CD4-positive, alpha-beta T cell (primary cell): ENCODE measurements at regions not wholly inside any gene's neighbourhood (a gene's known extent, or its start where the extent isn't known, plus 50 kb on each side); places are given as distances from the start of the nearest gene placed in this dataset.

Experiments
- ATAC-seq: fragments of 200-7000 bp; cut with Tn5 transposase; one replicate; pipeline ENCODE4 v1.10.0; 2022; ENCODE audit warnings: mild to moderate bottlenecking; ENCODE audit not compliant: poor library complexity
- CTCF ChIA-PET: fragments of 350-600 bp; sonication (Branson Sonifier 250); formaldehyde crosslinking; loops from one replicate; lab custom pipeline; 2021; ENCODE audit warnings: antibody characterized with exemption, inconsistent platforms; lab: Charles Lee
- POLR2A ChIA-PET: fragments of 350-600 bp; sonication (Branson Sonifier 250); formaldehyde crosslinking; loops from one replicate; lab custom pipeline; 2021; ENCODE audit warnings: antibody characterized with exemption, inconsistent platforms; lab: Charles Lee
- DNase-seq, 14 experiments: peaks; one replicate each; pipeline ENCODE4 v3.0.0-alpha.2; 2013 to 2020; ENCODE audit warnings: mixed read lengths in 2 of 14
- H3K27ac ChIP-seq, 2 donors: one replicate each; pipeline versions ENCODE4 v1.5.1 to v1.7.0; 2013; ENCODE audit warnings: low read length in 2 of 2, low read depth in 1 of 2, mild to moderate bottlenecking in 1 of 2
- H3K27me3 ChIP-seq, 2 experiments: 1 replicate in 1 of 2; 2 replicates in 1 of 2; pipeline versions ENCODE4 v1.6.1 to v1.7.0; 2013; ENCODE audit warnings: low read length in 2 of 2, control low read depth in 1 of 2, mild to moderate bottlenecking in 1 of 2, moderate library complexity in 1 of 2; ENCODE audit not compliant: insufficient read depth in 2 of 2, control insufficient read depth in 1 of 2
- H3K36me3 ChIP-seq: one replicate; pipeline ENCODE4 v1.6.1; 2013; ENCODE audit warnings: low read length, control low read depth; ENCODE audit not compliant: insufficient read depth
- H3K4me1 ChIP-seq: one replicate; pipeline ENCODE4 v1.6.1; 2013; ENCODE audit warnings: low read length, control low read depth; ENCODE audit not compliant: insufficient read depth
- H3K4me3 ChIP-seq: one replicate; pipeline ENCODE4 v1.5.1; 2013; ENCODE audit warnings: mild to moderate bottlenecking, low read length, moderate library complexity
- H3K9me3 ChIP-seq, 2 experiments: 1 replicate in 1 of 2; 2 replicates in 1 of 2; pipeline versions ENCODE4 v1.6.1 to v1.7.0; 2013; ENCODE audit warnings: low read length in 2 of 2, mild to moderate bottlenecking in 2 of 2, control low read depth in 1 of 2, moderate library complexity in 1 of 2; ENCODE audit not compliant: control insufficient read depth in 1 of 2, insufficient read depth in 1 of 2
- H3K27ac Mint-ChIP-seq: one replicate; pipeline ENCODE4 v1.8.0; 2020; ENCODE audit warnings: mixed read lengths
- H3K27me3 Mint-ChIP-seq: one replicate; pipeline ENCODE4 v1.8.0; 2021; ENCODE audit warnings: mixed read lengths
- H3K36me3 Mint-ChIP-seq: one replicate; pipeline ENCODE4 v1.8.0; 2021; ENCODE audit warnings: low read depth, mixed read lengths
- H3K4me1 Mint-ChIP-seq: one replicate; pipeline ENCODE4 v1.8.0; 2021; ENCODE audit warnings: low read depth, mixed read lengths
- H3K4me3 Mint-ChIP-seq: one replicate; pipeline ENCODE4 v1.8.0; 2020; ENCODE audit warnings: mild to moderate bottlenecking, mixed read lengths
- H3K9me3 Mint-ChIP-seq: one replicate; pipeline ENCODE4 v1.8.0; 2020; ENCODE audit warnings: mixed read lengths
- intact Hi-C, 2 experiments: fragments of 100-400 bp; cut with DNase I in 1 of 2; cut with micrococcal nuclease in 1 of 2; formaldehyde crosslinking; loops; one replicate each; pipeline versions ENCODE4 v1.15.1 to v1.9.0; 2023 to 2025; cut with DNase I, micrococcal nuclease
- TF ChIP-seq, protein P1 (sequence below): fragments of 200-600 bp; IDR thresholded peaks from one replicate; pipeline ENCODE4 v1.8.0; 2022; ENCODE audit warnings: antibody characterized with exemption, mild to moderate bottlenecking

DNA sequence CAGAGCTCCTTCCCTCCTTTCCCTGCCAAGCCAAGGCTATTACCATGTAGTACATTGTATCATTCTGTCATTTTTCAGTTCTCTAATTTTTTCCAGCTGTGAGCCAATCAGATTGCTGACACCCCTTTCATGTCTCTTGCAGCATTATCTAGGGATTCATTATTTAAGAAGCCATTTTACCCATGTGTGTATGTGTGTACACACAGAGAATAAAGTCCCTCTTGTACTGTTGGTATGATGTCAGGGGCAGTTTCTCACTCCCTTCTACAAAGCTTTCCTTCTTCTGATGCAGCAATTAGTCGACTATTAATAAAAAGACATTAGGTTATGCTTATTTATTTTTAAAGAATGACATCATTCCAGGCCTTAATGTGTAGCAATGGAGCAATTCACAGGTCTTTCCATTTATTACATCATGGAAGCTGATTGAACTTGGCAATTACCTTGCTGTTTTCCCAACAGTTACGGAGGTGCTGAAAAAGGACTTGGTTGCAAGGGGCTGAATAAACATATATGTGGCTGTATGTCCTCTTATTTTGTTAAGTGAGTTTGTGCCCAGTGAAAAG, 159.4 kb upstream of the HS3ST3A1 start:
- no peak for ATAC-seq
- TF ChIP-seq, protein P1, sequence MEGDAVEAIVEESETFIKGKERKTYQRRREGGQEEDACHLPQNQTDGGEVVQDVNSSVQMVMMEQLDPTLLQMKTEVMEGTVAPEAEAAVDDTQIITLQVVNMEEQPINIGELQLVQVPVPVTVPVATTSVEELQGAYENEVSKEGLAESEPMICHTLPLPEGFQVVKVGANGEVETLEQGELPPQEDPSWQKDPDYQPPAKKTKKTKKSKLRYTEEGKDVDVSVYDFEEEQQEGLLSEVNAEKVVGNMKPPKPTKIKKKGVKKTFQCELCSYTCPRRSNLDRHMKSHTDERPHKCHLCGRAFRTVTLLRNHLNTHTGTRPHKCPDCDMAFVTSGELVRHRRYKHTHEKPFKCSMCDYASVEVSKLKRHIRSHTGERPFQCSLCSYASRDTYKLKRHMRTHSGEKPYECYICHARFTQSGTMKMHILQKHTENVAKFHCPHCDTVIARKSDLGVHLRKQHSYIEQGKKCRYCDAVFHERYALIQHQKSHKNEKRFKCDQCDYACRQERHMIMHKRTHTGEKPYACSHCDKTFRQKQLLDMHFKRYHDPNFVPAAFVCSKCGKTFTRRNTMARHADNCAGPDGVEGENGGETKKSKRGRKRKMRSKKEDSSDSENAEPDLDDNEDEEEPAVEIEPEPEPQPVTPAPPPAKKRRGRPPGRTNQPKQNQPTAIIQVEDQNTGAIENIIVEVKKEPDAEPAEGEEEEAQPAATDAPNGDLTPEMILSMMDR: no peak
- Mint-ChIP-seq H3K27ac (no peak overlapping the region), H3K4me1 (no peaks in the 10 kb centered on the region), H3K36me3 (no peaks in the 10 kb centered on the region), H3K9me3 (no peaks in the 10 kb centered on the region), H3K4me3 (no peak overlapping the region), H3K27me3 (peaks cover 9% of the 10 kb centered on the region)
- H3K9me3 ChIP-seq: no peaks in the 10 kb centered on the region
- no peak overlapping the region for H3K27ac ChIP-seq
- H3K36me3 ChIP-seq: no peaks in the 10 kb centered on the region
- POLR2A ChIA-PET: no interaction called here
- peaks cover 0 to 5% of the 10 kb centered on the region in 2 experiments for H3K27me3 ChIP-seq
- intact Hi-C loops: no loop called here
- H3K4me1 ChIP-seq: no peaks in the 10 kb centered on the region
- CTCF ChIA-PET: interaction anchor here (0.8 kb wide), 1 partner anchor 11 kb away, joined by 3 read pairs; no protein-coding TSS in a partner anchor
- no peak for DNase-seq
- no peak overlapping the region for H3K4me3 ChIP-seq

DNA sequence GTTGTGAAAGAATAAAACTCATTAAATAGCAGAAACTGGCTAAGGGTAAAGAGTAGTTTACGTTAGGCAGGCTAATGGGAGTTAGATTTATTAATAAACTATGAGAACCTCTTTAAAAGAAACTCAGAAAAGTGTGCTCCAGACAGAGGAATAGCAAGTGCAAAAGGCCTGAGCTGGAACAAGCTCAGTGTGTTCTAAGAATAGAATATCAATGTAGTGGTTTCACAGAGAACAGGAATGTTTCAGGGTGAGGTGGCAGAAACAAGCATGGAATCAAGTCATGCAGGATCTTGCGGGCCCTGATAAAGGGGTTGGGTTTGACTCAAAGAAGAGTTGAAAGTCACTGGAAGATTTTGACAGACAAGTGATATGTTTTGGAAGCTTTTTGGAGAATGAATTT, 164.0 kb upstream of the HS3ST3A1 start:
- ATAC-seq (no peak), DNase-seq (no peak)
- Mint-ChIP-seq H3K27ac (no peak overlapping the region), H3K9me3 (peaks cover 7% of the 10 kb centered on the region), H3K4me1 (no peaks in the 10 kb centered on the region), H3K4me3 (no peak overlapping the region), H3K27me3 (peaks cover 15% of the 10 kb centered on the region), H3K36me3 (no peaks in the 10 kb centered on the region)
- ChIA-PET POLR2A (no interaction called here), CTCF (no interaction called here)
- no peaks in the 10 kb centered on the region for H3K4me1 ChIP-seq
- intact Hi-C loops: no loop called here
- no peak overlapping the region for H3K27ac ChIP-seq
- H3K9me3 ChIP-seq: peaks cover 10 to 13% of the 10 kb centered on the region in 2 experiments
- H3K27me3 ChIP-seq: peaks cover 0 to 5% of the 10 kb centered on the region in 2 experiments
- no peak overlapping the region for H3K4me3 ChIP-seq
- TF ChIP-seq, protein P1: no peak
- no peaks in the 10 kb centered on the region for H3K36me3 ChIP-seq

DNA sequence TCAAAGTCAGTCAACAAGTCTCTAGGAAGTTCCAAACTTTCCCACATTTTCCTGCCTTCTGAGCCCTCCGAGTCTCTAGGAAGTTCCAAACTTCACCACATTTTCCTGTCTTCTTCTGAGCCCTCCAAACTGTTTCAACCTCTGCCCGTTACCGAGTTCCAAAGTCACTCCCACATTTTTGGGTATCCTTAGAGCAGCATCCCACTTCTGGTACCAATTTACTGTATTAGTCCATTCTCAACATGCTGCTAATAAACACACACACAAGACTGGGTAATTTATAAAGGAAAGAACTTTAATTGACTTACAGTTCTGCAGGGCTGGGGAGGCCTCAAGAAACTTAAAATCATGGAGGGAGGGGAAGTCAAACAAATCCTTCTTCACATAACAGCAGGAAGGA, 169.0 kb upstream of the HS3ST3A1 start:
- CTCF ChIA-PET: no interaction called here
- Histone ChIP-seq H3K27ac (no peak overlapping the region), H3K4me3 (no peak overlapping the region), H3K36me3 (no peaks in the 10 kb centered on the region), H3K27me3 (no peaks in the 10 kb centered on the region), H3K9me3 (peaks cover 10 to 14% of the 10 kb centered on the region in 2 experiments), H3K4me1 (no peaks in the 10 kb centered on the region)
- intact Hi-C loops: no loop called here
- H3K9me3 Mint-ChIP-seq: peaks cover 12% of the 10 kb centered on the region
- H3K36me3 Mint-ChIP-seq: no peaks in the 10 kb centered on the region
- no peaks in the 10 kb centered on the region for H3K4me1 Mint-ChIP-seq
- POLR2A ChIA-PET: no interaction called here
- H3K4me3 Mint-ChIP-seq: no peak overlapping the region
- TF ChIP-seq, protein P1: no peak
- peaks cover 6% of the 10 kb centered on the region for H3K27me3 Mint-ChIP-seq
- ATAC-seq (no peak), DNase-seq (no peak)
- H3K27ac Mint-ChIP-seq: no peak overlapping the region
